Activated CD8-positive, alpha-beta memory T cell treated with anti-CD3 and anti-CD28 coated beads for 36 hours (primary cell): ENCODE measurements at regions not wholly inside any gene's neighbourhood (a gene's known extent, or its start where the extent isn't known, plus 50 kb on each side); places are given as distances from the start of the nearest gene placed in this dataset.

Experiments
- CTCF ChIA-PET: fragments of 350-600 bp; sonication (Branson Sonifier 250); formaldehyde crosslinking; loops from one replicate; lab custom pipeline; 2021; ENCODE audit warnings: antibody characterized with exemption; lab: Charles Lee
- POLR2A ChIA-PET: fragments of 350-600 bp; sonication (Branson Sonifier 250); formaldehyde crosslinking; loops from one replicate; lab custom pipeline; 2021; ENCODE audit warnings: antibody characterized with exemption; lab: Charles Lee

- CTCF ChIA-PET: no interaction called here
- POLR2A ChIA-PET: no interaction called here
Observed at GRCh38 chr6:17047889-17048288, 54.0 kb upstream of the STMND1 start.

GRCh38 chr6:17045581-17046322 is 56.1 kb upstream of the STMND1 start:
- ChIA-PET CTCF (no interaction called here), POLR2A (no interaction called here)

GRCh38 chr6:17043148-17043522 is 58.7 kb upstream of the STMND1 start:
- CTCF ChIA-PET: no interaction called here

GRCh38 chr6:17042422-17043147 is 59.3 kb upstream of the STMND1 start:
- ChIA-PET CTCF (no interaction called here), POLR2A (no interaction called here)

More at GRCh38 chr6:17043148-17043522, 58.7 kb upstream of the STMND1 start:
- POLR2A ChIA-PET: no interaction called here

GRCh38 chr6:17039266-17039665 is 62.6 kb upstream of the STMND1 start:
- CTCF ChIA-PET: no interaction called here
- POLR2A ChIA-PET: no interaction called here

- POLR2A ChIA-PET: interaction anchor here (0.6 kb wide), 1 partner anchor 157 kb away, joined by 3 read pairs; no protein-coding TSS in a partner anchor
- CTCF ChIA-PET: no interaction called here
Observed at GRCh38 chr6:17038316-17038715, 63.5 kb upstream of the STMND1 start.

- ChIA-PET CTCF (no interaction called here), POLR2A (no interaction called here)
Observed at GRCh38 chr6:17036065-17036393, 65.8 kb upstream of the STMND1 start.

GRCh38 chr6:17035257-17036064 is 66.4 kb upstream of the STMND1 start:
- ChIA-PET POLR2A (no interaction called here), CTCF (no interaction called here)

GRCh38 chr6:17033746-17034145 is 68.1 kb upstream of the STMND1 start:
- ChIA-PET CTCF (no interaction called here), POLR2A (no interaction called here)

GRCh38 chr6:17032988-17033634 is 68.7 kb upstream of the STMND1 start:
- ChIA-PET CTCF (no interaction called here), POLR2A (no interaction called here)

- ChIA-PET POLR2A (no interaction called here), CTCF (no interaction called here)
Observed at GRCh38 chr6:17032590-17032987, 69.3 kb upstream of the STMND1 start.

GRCh38 chr6:17031961-17032360 is 69.9 kb upstream of the STMND1 start:
- ChIA-PET CTCF (no interaction called here), POLR2A (no interaction called here)

- ChIA-PET POLR2A (no interaction called here), CTCF (no interaction called here)
Observed at GRCh38 chr6:17027441-17027840, 74.4 kb upstream of the STMND1 start.

- CTCF ChIA-PET: no interaction called here
- POLR2A ChIA-PET: no interaction called here
Observed at GRCh38 chr6:17022604-17023003, 79.2 kb upstream of the STMND1 start.

- ChIA-PET POLR2A (no interaction called here), CTCF (no interaction called here)
Observed at GRCh38 chr6:17021539-17021889, 80.3 kb upstream of the STMND1 start.

- POLR2A ChIA-PET: no interaction called here
- CTCF ChIA-PET: no interaction called here
Observed at GRCh38 chr6:17020889-17021538, 80.8 kb upstream of the STMND1 start.

- CTCF ChIA-PET: interaction anchor here (1.4 kb wide), 1 partner anchor 31 kb away, joined by 3 read pairs; no protein-coding TSS in a partner anchor
- POLR2A ChIA-PET: no interaction called here
Observed at GRCh38 chr6:17018425-17018824, 83.4 kb upstream of the STMND1 start.

- ChIA-PET POLR2A (no interaction called here), CTCF (no interaction called here)
Observed at GRCh38 chr6:17017416-17017815, 84.4 kb upstream of the STMND1 start.

GRCh38 chr6:17015551-17016381 is 86.1 kb upstream of the STMND1 start:
- ChIA-PET POLR2A (no interaction called here), CTCF (interaction anchor here (1.4 kb wide), 1 partner anchor 50 kb away, joined by 6 read pairs; no protein-coding TSS in a partner anchor)
